ENCODE measurements at regions not wholly inside any gene's neighbourhood (a gene's known extent, or its start where the extent isn't known, plus 50 kb on each side); places are given as distances from the start of the nearest gene placed in this dataset.
A peak's percentile ranks its signal among the peaks of the same experiment; 100 is the strongest.

- Histone ChIP-seq H4K8ac (ENCODE audit: low read depth, low read length) (no peak overlapping the region), H3K79me1 (ENCODE audit: low read length) (no peaks in the 10 kb centered on the region), H3K36me3 (ENCODE audit: control insufficient read depth in 1 of 2, insufficient read depth in 2 of 2, low read length in 2 of 2) (no peaks in the 10 kb centered on the region), H4K91ac (ENCODE audit: low read depth, low read length) (no peak overlapping the region), H3K27ac (ENCODE audit: low read depth, low read length) (no peak overlapping the region), H3K4me1 (ENCODE audit: control insufficient read depth in 1 of 2, insufficient read depth in 2 of 2, low read length in 2 of 2) (peaks cover 0 to 6% of the 10 kb centered on the region in 2 experiments), H2BK120ac (ENCODE audit: insufficient read depth, low read length, poor library complexity) (no peak overlapping the region), H3K4ac (ENCODE audit: low read depth, low read length) (no peak overlapping the region), H3K9me3 (ENCODE audit: insufficient read depth, low read depth, low read length) (no peaks in the 10 kb centered on the region), H4K12ac (ENCODE audit: low read depth, low read length) (no peak overlapping the region), H3K18ac (ENCODE audit: low read length) (no peak overlapping the region), H3K23ac (ENCODE audit: low read length) (no peak overlapping the region), H3K27me3 (ENCODE audit: insufficient read depth, low read length) (no peaks in the 10 kb centered on the region), H3K9ac (ENCODE audit: low read length) (no peak overlapping the region), H3K4me2 (ENCODE audit: low read length) (no peak overlapping the region), H2BK5ac (ENCODE audit: low read depth, low read length, poor library complexity) (no peak overlapping the region), H2AK5ac (ENCODE audit: low read length) (no peak overlapping the region), H2AFZ (ENCODE audit: insufficient read depth, low read length, poor library complexity) (no peak overlapping the region), H3K79me2 (ENCODE audit: control insufficient read depth, insufficient read depth, low read length, poor library complexity) (no peaks in the 10 kb centered on the region), H2BK12ac (ENCODE audit: low read length) (no peak overlapping the region), H3K14ac (ENCODE audit: low read length) (no peak overlapping the region), H3K4me3 (ENCODE audit: low read depth, low read length) (no peak overlapping the region)
- peak; percentile 57 to 76 for DNase-seq
- WGBS (ENCODE audit: extremely low coverage, insufficient coverage, insufficient read length), result no CpG with 5 or more reads among the region's 4 CpGs
These were observed 108.2 kb upstream of the UBE2E2 start for GRCh38 chr3:23094890-23095462.

DNA sequence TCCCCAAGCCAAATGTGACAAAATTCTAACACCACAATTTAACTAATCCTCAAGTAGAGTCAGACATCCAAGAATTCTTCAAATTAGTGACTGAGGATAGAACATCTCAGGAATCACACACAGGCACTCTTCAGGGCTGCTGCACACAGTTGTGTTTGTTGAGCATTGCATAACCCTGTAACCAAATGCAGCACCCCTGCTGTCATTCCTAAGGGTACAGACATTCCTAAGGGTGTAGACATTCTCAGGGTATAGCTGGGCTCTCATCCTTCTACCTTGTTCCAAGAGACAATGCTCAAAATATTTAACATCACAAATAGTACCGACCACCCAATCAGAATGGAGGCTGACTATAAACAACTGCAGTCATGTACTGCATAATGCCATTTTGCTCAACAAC lies 107.1 kb upstream of the UBE2E2 start:
- Histone ChIP-seq H3K14ac (ENCODE audit: low read length) (no peak overlapping the region), H3K79me1 (ENCODE audit: low read length) (no peaks in the 10 kb centered on the region), H2AK5ac (ENCODE audit: low read length) (no peak overlapping the region), H2BK5ac (ENCODE audit: low read depth, low read length, poor library complexity) (no peak overlapping the region), H3K36me3 (ENCODE audit: control insufficient read depth in 1 of 2, insufficient read depth in 2 of 2, low read length in 2 of 2) (no peaks in the 10 kb centered on the region), H3K23ac (ENCODE audit: low read length) (no peak overlapping the region), H3K27ac (ENCODE audit: low read depth, low read length) (no peak overlapping the region), H3K4ac (ENCODE audit: low read depth, low read length) (no peak overlapping the region), H3K9ac (ENCODE audit: low read length) (no peak overlapping the region), H3K4me1 (ENCODE audit: control insufficient read depth in 1 of 2, insufficient read depth in 2 of 2, low read length in 2 of 2) (peaks cover 0 to 6% of the 10 kb centered on the region in 2 experiments), H3K4me2 (ENCODE audit: low read length) (no peak overlapping the region), H4K8ac (ENCODE audit: low read depth, low read length) (no peak overlapping the region), H2AFZ (ENCODE audit: insufficient read depth, low read length, poor library complexity) (no peak overlapping the region), H4K91ac (ENCODE audit: low read depth, low read length) (no peak overlapping the region), H2BK12ac (ENCODE audit: low read length) (no peak overlapping the region), H3K18ac (ENCODE audit: low read length) (no peak overlapping the region), H2BK120ac (ENCODE audit: insufficient read depth, low read length, poor library complexity) (no peak overlapping the region), H4K12ac (ENCODE audit: low read depth, low read length) (no peak overlapping the region), H3K79me2 (ENCODE audit: control insufficient read depth, insufficient read depth, low read length, poor library complexity) (no peaks in the 10 kb centered on the region), H3K9me3 (ENCODE audit: insufficient read depth, low read depth, low read length) (no peaks in the 10 kb centered on the region), H3K4me3 (ENCODE audit: low read depth, low read length) (no peak overlapping the region), H3K27me3 (ENCODE audit: insufficient read depth, low read length) (no peaks in the 10 kb centered on the region)
- no CpG with 5 or more reads among the region's 1 CpG for WGBS (ENCODE audit: extremely low coverage, insufficient coverage, insufficient read length)
- DNase-seq, result peak in 1 of 2 donors; percentile 85

DNA sequence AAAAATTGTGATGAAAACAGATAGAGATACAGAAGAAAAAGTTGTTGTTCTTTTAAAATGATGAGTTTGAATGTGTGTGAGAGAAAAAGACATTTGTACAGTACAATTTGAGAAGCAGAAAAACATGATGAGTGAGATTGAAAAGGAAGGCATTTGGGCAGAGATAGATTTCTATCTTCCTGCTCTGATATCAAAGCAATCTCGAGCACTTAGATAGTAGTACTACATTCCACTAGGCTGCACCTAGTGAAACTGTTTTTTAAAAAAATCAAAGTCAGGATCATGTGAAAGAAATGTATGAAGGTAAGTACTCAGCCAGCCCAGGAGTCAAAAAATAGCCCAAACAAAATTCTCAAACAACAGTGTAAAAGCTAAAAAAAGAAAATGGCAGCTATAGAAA lies 104.1 kb upstream of the UBE2E2 start:
- Histone ChIP-seq H2AK5ac (ENCODE audit: low read length) (no peak overlapping the region), H3K27me3 (ENCODE audit: insufficient read depth, low read length) (no peaks in the 10 kb centered on the region), H3K27ac (ENCODE audit: low read depth, low read length) (no peak overlapping the region), H3K4me3 (ENCODE audit: low read depth, low read length) (no peak overlapping the region), H2BK12ac (ENCODE audit: low read length) (no peak overlapping the region), H3K36me3 (ENCODE audit: control insufficient read depth in 1 of 2, insufficient read depth in 2 of 2, low read length in 2 of 2) (no peaks in the 10 kb centered on the region), H2AFZ (ENCODE audit: insufficient read depth, low read length, poor library complexity) (no peak overlapping the region), H4K8ac (ENCODE audit: low read depth, low read length) (no peak overlapping the region), H4K91ac (ENCODE audit: low read depth, low read length) (no peak overlapping the region), H3K14ac (ENCODE audit: low read length) (no peak overlapping the region), H2BK5ac (ENCODE audit: low read depth, low read length, poor library complexity) (no peak overlapping the region), H3K9me3 (ENCODE audit: insufficient read depth, low read depth, low read length) (no peaks in the 10 kb centered on the region), H2BK120ac (ENCODE audit: insufficient read depth, low read length, poor library complexity) (no peak overlapping the region), H3K4ac (ENCODE audit: low read depth, low read length) (no peak overlapping the region), H3K4me1 (ENCODE audit: control insufficient read depth in 1 of 2, insufficient read depth in 2 of 2, low read length in 2 of 2) (peaks cover 0 to 6% of the 10 kb centered on the region in 2 experiments), H3K23ac (ENCODE audit: low read length) (no peak overlapping the region), H3K79me1 (ENCODE audit: low read length) (no peaks in the 10 kb centered on the region), H4K12ac (ENCODE audit: low read depth, low read length) (no peak overlapping the region), H3K9ac (ENCODE audit: low read length) (no peak overlapping the region), H3K18ac (ENCODE audit: low read length) (no peak overlapping the region), H3K4me2 (ENCODE audit: low read length) (no peak overlapping the region), H3K79me2 (ENCODE audit: control insufficient read depth, insufficient read depth, low read length, poor library complexity) (no peaks in the 10 kb centered on the region)
- no CpG with 5 or more reads among the region's 1 CpG for WGBS (ENCODE audit: extremely low coverage, insufficient coverage, insufficient read length)
- DNase-seq, result peak; percentile 26 to 90

- no peaks in the 10 kb centered on the region for H3K79me1 ChIP-seq (ENCODE audit: low read length)
- no peak overlapping the region for H4K8ac ChIP-seq (ENCODE audit: low read depth, low read length)
- no peaks in the 10 kb centered on the region for H3K27me3 ChIP-seq (ENCODE audit: insufficient read depth, low read length)
- no peak overlapping the region for H2AFZ ChIP-seq (ENCODE audit: insufficient read depth, low read length, poor library complexity)
- no peak overlapping the region for H3K14ac ChIP-seq (ENCODE audit: low read length)
- no peak overlapping the region for H3K9ac ChIP-seq (ENCODE audit: low read length)
- no peak overlapping the region for H3K18ac ChIP-seq (ENCODE audit: low read length)
- no peak overlapping the region for H3K4ac ChIP-seq (ENCODE audit: low read depth, low read length)
- DNase-seq, result no peak
- H3K9me3 ChIP-seq (ENCODE audit: insufficient read depth, low read depth, low read length), result no peaks in the 10 kb centered on the region
- no peak overlapping the region for H4K12ac ChIP-seq (ENCODE audit: low read depth, low read length)
- no peak overlapping the region for H2BK5ac ChIP-seq (ENCODE audit: low read depth, low read length, poor library complexity)
- no peak overlapping the region for H2AK5ac ChIP-seq (ENCODE audit: low read length)
- WGBS (ENCODE audit: extremely low coverage, insufficient coverage, insufficient read length), result no CpG with 5 or more reads among the region's 2 CpGs
- no peak overlapping the region for H3K4me3 ChIP-seq (ENCODE audit: low read depth, low read length)
- no peak overlapping the region for H4K91ac ChIP-seq (ENCODE audit: low read depth, low read length)
- H3K4me2 ChIP-seq (ENCODE audit: low read length), result no peak overlapping the region
- no peak overlapping the region for H3K27ac ChIP-seq (ENCODE audit: low read depth, low read length)
- peaks cover 0 to 6% of the 10 kb centered on the region in 2 experiments for H3K4me1 ChIP-seq (ENCODE audit: control insufficient read depth in 1 of 2, insufficient read depth in 2 of 2, low read length in 2 of 2)
- H3K36me3 ChIP-seq (ENCODE audit: control insufficient read depth in 1 of 2, insufficient read depth in 2 of 2, low read length in 2 of 2), result no peaks in the 10 kb centered on the region
- H2BK120ac ChIP-seq (ENCODE audit: insufficient read depth, low read length, poor library complexity), result no peak overlapping the region
- H3K79me2 ChIP-seq (ENCODE audit: control insufficient read depth, insufficient read depth, low read length, poor library complexity), result no peaks in the 10 kb centered on the region
- no peak overlapping the region for H3K23ac ChIP-seq (ENCODE audit: low read length)
- no peak overlapping the region for H2BK12ac ChIP-seq (ENCODE audit: low read length)
These were observed 103.5 kb upstream of the UBE2E2 start for GRCh38 chr3:23099677-23100076.
